ENCODE measurements at regions not wholly inside any gene's neighbourhood (a gene's known extent, or its start where the extent isn't known, plus 50 kb on each side); places are given as distances from the start of the nearest gene placed in this dataset.

DNA sequence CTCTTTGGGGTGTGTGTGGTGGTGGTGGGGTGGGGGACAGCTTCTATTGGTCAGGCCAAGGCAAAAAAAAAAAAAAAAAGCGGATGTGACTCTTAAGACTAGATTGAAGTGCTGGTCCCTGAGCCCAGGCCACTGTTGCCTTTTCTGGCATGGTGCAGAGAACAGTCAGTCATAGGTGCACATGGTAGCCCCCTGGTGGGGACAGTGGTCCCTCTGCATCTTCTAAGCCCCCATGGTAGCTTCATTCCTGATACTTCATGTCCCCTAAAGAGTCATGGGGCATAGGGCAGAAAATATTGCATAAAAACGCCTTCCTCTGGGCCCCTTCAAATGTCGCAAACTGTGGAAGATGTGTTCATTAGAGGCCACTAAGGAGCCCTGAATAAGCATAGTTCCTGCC is 371.8 kb downstream of the NPHP4 start:
- H3K4me3 ChIP-seq (ENCODE audit: low read depth, low read length) = no peak overlapping the region
- TF ChIP-seq, protein P1, sequence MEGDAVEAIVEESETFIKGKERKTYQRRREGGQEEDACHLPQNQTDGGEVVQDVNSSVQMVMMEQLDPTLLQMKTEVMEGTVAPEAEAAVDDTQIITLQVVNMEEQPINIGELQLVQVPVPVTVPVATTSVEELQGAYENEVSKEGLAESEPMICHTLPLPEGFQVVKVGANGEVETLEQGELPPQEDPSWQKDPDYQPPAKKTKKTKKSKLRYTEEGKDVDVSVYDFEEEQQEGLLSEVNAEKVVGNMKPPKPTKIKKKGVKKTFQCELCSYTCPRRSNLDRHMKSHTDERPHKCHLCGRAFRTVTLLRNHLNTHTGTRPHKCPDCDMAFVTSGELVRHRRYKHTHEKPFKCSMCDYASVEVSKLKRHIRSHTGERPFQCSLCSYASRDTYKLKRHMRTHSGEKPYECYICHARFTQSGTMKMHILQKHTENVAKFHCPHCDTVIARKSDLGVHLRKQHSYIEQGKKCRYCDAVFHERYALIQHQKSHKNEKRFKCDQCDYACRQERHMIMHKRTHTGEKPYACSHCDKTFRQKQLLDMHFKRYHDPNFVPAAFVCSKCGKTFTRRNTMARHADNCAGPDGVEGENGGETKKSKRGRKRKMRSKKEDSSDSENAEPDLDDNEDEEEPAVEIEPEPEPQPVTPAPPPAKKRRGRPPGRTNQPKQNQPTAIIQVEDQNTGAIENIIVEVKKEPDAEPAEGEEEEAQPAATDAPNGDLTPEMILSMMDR (IDR thresholded peaks at IDR 0.05; ENCODE audit: control insufficient read depth, extremely low read depth, insufficient read depth) = no peak
- no peak for DNase-seq (ENCODE audit: low read depth)

DNA sequence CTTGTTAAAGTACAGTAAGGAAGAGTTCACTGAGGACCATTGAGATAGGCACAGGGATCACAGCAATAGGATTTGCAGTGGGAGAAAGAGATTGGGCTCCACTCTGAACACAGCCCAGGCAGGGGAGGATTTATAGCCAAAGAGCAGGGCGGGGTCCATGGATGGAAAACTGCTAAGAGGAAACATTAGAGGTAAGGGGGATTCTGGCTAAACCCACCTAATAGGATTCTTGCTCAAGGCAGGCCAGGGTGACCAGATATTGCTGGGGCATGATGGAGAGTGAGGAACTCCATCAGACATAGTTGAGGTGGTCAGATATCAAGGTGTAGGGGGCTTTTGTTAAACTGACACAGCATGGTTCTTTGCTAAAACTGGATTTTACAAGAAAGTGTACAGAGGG is 372.8 kb downstream of the NPHP4 start:
- TF ChIP-seq, protein P1 (IDR thresholded peaks at IDR 0.05; ENCODE audit: control insufficient read depth, extremely low read depth, insufficient read depth) = no peak
- DNase-seq (ENCODE audit: low read depth) = no peak

DNA sequence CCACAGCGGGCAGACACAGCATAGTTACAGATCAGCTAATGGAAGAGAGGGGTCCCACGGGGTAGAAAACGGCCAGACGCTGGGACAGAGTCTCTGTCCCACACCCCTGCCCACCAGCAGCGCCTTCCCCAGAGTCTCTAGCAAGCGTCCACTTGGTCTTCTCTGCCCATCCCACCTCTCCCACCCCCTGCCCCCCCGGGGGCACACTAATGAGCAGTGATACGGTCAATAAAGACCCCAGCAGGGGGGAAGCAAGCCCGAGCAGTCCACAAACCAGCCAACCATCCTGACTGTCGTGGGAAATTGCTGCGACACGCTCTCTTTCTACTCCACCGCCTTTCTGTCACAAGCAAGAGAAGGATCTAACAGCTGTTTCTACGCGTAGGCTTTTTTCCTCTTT is 374.7 kb downstream of the NPHP4 start:
- no peak overlapping the region for H3K4me3 ChIP-seq (ENCODE audit: low read depth, low read length)
- DNase-seq (ENCODE audit: low read depth) = no peak
- TF ChIP-seq, protein P1 (IDR thresholded peaks at IDR 0.05; ENCODE audit: control insufficient read depth, extremely low read depth, insufficient read depth) = no peak

More for the DNA sequence above, 372.8 kb downstream of the NPHP4 start:
- no peak overlapping the region for H3K4me3 ChIP-seq (ENCODE audit: low read depth, low read length)

DNA sequence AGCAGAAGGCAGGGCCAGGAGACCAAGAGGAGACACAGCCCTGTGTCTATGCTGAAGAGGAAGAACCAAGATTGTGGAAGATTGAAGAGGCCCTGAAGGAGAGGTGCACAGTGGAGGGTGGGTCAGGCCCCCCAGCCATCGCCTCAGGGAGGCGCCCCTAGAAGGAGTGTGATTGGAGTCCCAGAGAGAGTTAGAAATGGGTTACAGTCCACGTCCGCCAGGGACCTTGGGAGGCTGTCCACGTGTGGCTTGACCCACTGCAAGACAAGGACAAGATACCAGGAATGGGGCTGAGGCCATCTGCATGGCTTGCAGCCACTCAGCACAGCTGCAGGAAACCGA is 375.1 kb downstream of the NPHP4 start:
- H3K4me3 ChIP-seq (ENCODE audit: low read depth, low read length) = no peak overlapping the region
- TF ChIP-seq, protein P1 (IDR thresholded peaks at IDR 0.05; ENCODE audit: control insufficient read depth, extremely low read depth, insufficient read depth) = no peak
- no peak for DNase-seq (ENCODE audit: low read depth)

DNA sequence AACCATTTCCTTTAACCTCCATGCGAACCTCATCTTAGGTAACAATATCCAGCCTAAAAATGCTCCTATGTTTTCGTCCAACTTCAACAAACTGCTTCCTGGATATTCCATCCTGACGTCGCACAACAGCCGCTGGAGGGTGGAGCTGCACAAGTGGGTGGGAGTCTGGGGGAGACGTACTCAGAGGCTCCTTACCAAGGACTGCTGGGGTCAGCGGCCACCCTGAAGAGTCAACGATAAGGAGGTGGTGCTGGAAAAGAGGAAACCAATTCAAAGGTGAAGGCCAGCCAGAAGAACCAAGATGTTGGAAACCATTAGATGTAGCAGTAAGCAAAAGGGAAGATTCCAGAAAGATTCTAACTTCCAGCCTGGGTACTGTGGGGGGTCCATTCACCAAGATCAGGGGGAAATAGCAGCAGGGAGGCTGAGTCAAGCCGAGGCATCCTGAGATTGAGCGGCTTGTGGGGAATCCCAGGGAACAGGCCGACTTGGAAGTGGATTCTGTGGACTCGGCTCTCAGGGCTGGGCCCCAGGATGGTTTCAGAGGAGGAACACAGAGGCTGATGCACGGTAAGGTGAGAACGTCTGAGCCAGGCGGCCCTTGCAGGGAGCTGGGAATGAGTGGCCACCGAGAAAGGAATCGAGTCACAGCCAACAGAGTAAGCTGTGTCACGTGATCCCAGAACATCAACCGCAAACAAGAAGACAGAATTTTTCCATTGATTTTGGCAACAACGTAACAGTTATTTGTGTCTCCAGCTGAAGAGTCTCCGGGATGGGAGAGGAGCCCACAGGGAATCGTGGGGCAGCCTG is 375.7 kb downstream of the NPHP4 start:
- H3K4me3 ChIP-seq (ENCODE audit: low read depth, low read length) = no peak overlapping the region
- DNase-seq (ENCODE audit: low read depth) = no peak
- TF ChIP-seq, protein P1 (IDR thresholded peaks at IDR 0.05; ENCODE audit: control insufficient read depth, extremely low read depth, insufficient read depth) = no peak

DNA sequence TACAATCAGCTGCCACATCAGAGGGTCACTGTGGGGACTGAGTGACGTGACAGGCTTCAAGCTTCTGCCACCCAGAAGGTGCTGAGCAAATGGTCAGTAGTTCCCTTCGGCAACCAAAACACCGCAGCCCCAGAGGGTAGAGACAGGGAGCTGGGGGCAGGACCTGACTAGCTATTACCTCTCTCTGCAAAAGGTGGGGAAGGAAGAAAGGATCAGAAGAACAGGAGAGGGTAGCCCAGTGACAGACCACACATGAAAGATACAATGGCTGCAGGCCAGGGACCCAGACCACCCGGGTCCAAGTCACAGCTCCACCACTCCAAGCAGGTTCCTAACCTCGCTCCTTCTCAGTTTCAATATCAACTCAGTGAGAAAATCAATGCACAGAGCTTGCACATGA is 377.1 kb downstream of the NPHP4 start:
- H3K4me3 ChIP-seq (ENCODE audit: low read depth, low read length) = no peak overlapping the region
- no peak for DNase-seq (ENCODE audit: low read depth)
- TF ChIP-seq, protein P1 (IDR thresholded peaks at IDR 0.05; ENCODE audit: control insufficient read depth, extremely low read depth, insufficient read depth) = no peak

DNA sequence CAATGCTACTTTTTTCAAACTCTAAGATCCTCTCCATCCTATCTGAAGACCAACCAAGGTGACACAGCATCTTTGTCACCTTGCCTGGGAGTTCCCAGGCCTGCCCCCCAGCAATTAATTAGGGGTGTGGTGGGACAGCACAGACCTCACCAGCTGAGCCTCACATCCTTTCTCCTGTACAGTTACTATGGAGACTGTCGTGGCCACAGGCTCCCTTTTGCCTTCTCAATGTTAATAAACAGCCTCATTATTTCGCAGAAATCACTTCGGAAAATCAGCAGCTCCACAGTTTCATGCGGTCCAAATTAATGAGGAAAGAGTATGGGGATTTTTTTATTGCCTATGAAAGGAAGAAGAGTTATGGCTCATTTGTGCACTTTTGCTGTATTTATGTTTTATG is 378.3 kb downstream of the NPHP4 start:
- TF ChIP-seq, protein P1 (IDR thresholded peaks at IDR 0.05; ENCODE audit: control insufficient read depth, extremely low read depth, insufficient read depth) = no peak
- no peak for DNase-seq (ENCODE audit: low read depth)
- H3K4me3 ChIP-seq (ENCODE audit: low read depth, low read length) = no peak overlapping the region
